ENCODE measurements at regions not wholly inside any gene's neighbourhood (a gene's known extent, or its start where the extent isn't known, plus 50 kb on each side); places are given as distances from the start of the nearest gene placed in this dataset.

GRCh38 chr14:61177279-61178225 lies 103.6 kb downstream of the TMEM30B start:
- Histone ChIP-seq H3K9me3 (no peaks in the 10 kb centered on the region), H3K4me3 (no peak overlapping the region), H3K4me1 (no peaks in the 10 kb centered on the region), H3K27me3 (no peaks in the 10 kb centered on the region), H3K27ac (no peak overlapping the region), H3K36me3 (no peaks in the 10 kb centered on the region)
- DNase-seq, result no peak
- no peak for TF ChIP-seq CTCF (IDR thresholded peaks at IDR 0.05)
- TF ChIP-seq POLR2A (IDR thresholded peaks at IDR 0.05), result no peak
- in situ Hi-C loops (cut with MboI; ENCODE audit: low pct_ligation_motif_present in 1 of 4, low pct_unique_long_range_greater_than_20kb in 1 of 4, low sequenced_read_pairs in 3 of 4) (no loop called here), intact Hi-C loops (cut with DNase I; ENCODE audit: low total_unique reads) (no loop called here)
- WGBS, 2 donors (ENCODE audit: low coverage in 1 of 2), result 81 to 84% methylated on average over 3 to 14 of the region's 14 CpGs

- no peak for DNase-seq
- Histone ChIP-seq H3K27ac (no peak overlapping the region), H3K4me3 (no peak overlapping the region), H3K27me3 (no peaks in the 10 kb centered on the region), H3K4me1 (no peaks in the 10 kb centered on the region), H3K9me3 (no peaks in the 10 kb centered on the region), H3K36me3 (no peaks in the 10 kb centered on the region)
- intact Hi-C loops (cut with DNase I; ENCODE audit: low total_unique reads) (no loop called here), in situ Hi-C loops (cut with MboI; ENCODE audit: low pct_ligation_motif_present in 1 of 4, low pct_unique_long_range_greater_than_20kb in 1 of 4, low sequenced_read_pairs in 3 of 4) (no loop called here)
- WGBS, 2 donors (ENCODE audit: low coverage in 1 of 2), result 46 to 59% methylated on average over 2 of the region's 2 CpGs
- TF ChIP-seq POLR2AphosphoS5 (IDR thresholded peaks at IDR 0.05) (no peak), CTCF (IDR thresholded peaks at IDR 0.05) (no peak), POLR2A (IDR thresholded peaks at IDR 0.05) (no peak), EP300 (IDR thresholded peaks at IDR 0.05; ENCODE audit: low read depth) (no peak)
Observed at GRCh38 chr14:61176686-61177085, 104.5 kb downstream of the TMEM30B start.

- in situ Hi-C loops (cut with MboI; ENCODE audit: low pct_ligation_motif_present in 1 of 4, low pct_unique_long_range_greater_than_20kb in 1 of 4, low sequenced_read_pairs in 3 of 4), result no loop called here
- no peaks in the 10 kb centered on the region for H3K9me3 ChIP-seq
Observed at GRCh38 chr14:61174987-61175386, 106.2 kb downstream of the TMEM30B start.

GRCh38 chr14:61174441-61174891 lies 106.7 kb downstream of the TMEM30B start:
- intact Hi-C loops (cut with DNase I; ENCODE audit: low total_unique reads) (no loop called here), in situ Hi-C loops (cut with MboI; ENCODE audit: low pct_ligation_motif_present in 1 of 4, low pct_unique_long_range_greater_than_20kb in 1 of 4, low sequenced_read_pairs in 3 of 4) (no loop called here)
- TF ChIP-seq CTCF (IDR thresholded peaks at IDR 0.05), result no peak
- TF ChIP-seq EP300 (IDR thresholded peaks at IDR 0.05; ENCODE audit: low read depth), result no peak
- no peak for TF ChIP-seq POLR2A (IDR thresholded peaks at IDR 0.05)
- no peak for TF ChIP-seq POLR2AphosphoS5 (IDR thresholded peaks at IDR 0.05)
- Histone ChIP-seq H3K4me3 (no peak overlapping the region), H3K4me1 (no peaks in the 10 kb centered on the region), H3K9me3 (no peaks in the 10 kb centered on the region), H3K27ac (no peak overlapping the region), H3K27me3 (no peaks in the 10 kb centered on the region), H3K36me3 (no peaks in the 10 kb centered on the region)
- DNase-seq, result no peak
- 78 to 81% methylated on average over 1 to 6 of the region's 6 CpGs for WGBS, 2 donors (ENCODE audit: low coverage in 1 of 2)

More at GRCh38 chr14:61174987-61175386, 106.2 kb downstream of the TMEM30B start:
- no peak for DNase-seq
- H3K4me3 ChIP-seq, result no peak overlapping the region
- no peaks in the 10 kb centered on the region for H3K27me3 ChIP-seq
- intact Hi-C loops (cut with DNase I; ENCODE audit: low total_unique reads), result no loop called here
- 69 to 76% methylated on average over 2 of the region's 2 CpGs for WGBS, 2 donors (ENCODE audit: low coverage in 1 of 2)
- no peaks in the 10 kb centered on the region for H3K36me3 ChIP-seq
- no peaks in the 10 kb centered on the region for H3K4me1 ChIP-seq
- H3K27ac ChIP-seq, result no peak overlapping the region
- no peak for TF ChIP-seq CTCF (IDR thresholded peaks at IDR 0.05)
